HG03378 (cell line): ENCODE measurements at regions not wholly inside any gene's neighbourhood (a gene's known extent, or its start where the extent isn't known, plus 50 kb on each side); places are given as distances from the start of the nearest gene placed in this dataset.

Experiments used
- ATAC-seq: cut with Tn5 transposase; IDR thresholded peaks from one replicate; pipeline ENCODE4 v1.9.1; 2021; ENCODE audit warnings: mild to moderate bottlenecking, moderate library complexity; ENCODE audit not compliant: unreplicated experiment

DNA sequence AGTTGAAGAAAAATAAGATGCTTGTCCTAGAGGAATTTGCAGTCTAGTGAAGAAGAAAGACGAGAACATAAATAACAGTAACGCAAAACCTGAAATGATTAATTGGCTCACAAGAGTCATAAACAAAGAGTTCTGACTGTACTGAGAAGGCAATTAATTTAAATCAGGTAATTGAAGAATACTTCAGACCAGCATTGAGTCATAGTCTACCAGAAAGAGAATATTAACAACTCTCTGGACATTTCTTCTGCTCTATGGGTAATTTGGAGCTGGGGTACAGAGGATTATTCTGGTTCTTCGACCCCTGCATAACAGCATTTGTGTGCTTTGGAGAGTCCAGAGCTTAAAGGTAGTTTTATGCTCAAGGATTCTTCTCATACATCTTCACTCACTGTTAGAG, 390.3 kb upstream of the DCN start:
- ATAC-seq, result no peak

DNA sequence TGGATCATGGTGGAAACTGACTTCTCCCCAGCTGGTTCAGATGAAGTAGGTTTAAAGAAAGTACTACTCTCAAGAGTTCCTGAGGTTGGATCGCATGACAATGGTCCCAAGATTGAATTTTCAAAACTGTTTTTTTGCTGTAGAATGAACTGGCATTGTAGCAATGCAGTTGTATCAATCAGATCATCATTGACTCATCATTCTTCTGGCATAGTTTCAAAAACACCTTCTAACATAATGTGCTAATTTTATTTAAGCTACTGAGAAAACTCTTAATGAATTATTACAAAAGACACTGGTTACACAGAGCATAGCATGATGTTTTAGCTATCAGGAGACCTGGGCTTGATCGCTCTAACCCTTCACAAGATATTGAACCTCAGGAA, 384.5 kb upstream of the DCN start:
- no peak for ATAC-seq

DNA sequence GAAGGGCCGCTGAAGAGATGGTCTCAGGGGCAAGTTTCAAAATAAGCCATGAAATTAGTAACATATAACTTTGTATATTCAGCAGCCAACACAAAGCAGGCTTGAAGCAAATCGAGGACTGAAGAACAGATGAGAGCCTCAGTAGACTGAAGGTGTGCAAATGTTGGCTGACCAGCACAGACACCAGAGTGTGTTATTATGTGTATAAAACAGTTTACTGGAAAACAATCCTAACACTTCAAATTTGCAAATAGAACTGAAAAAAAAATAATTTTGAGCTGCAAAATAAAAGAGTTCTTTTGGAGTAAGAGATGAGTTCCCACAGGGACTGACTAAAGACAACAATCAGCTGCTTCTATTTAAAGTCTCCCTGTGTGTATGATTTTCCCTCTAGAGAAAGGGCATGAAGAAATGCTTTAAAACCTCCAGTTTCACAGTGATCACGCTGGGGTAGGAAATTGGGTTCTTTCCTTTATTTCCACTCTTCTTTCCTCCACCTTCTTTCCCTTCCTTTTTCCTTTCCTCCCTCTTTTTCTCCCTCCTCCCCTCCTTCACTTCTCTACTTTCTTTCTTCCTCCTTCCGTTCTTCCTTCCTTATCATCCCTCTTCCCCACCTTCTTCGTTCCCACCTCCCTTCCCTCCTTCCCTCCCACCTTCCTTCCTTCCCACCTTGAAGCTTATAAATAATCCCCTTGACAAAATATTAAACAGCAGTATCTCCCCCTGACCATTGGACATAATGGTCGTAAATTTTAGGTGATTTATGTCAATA, 383.9 kb upstream of the DCN start:
- ATAC-seq, result no peak

GRCh38 chr12:91565846-91566245, 383.2 kb upstream of the DCN start:
- no peak for ATAC-seq

- ATAC-seq, result no peak
Measured at GRCh38 chr12:91565246-91565645, 382.6 kb upstream of the DCN start.

- ATAC-seq, result no peak
Measured at GRCh38 chr12:91563011-91563765, 380.6 kb upstream of the DCN start.

DNA sequence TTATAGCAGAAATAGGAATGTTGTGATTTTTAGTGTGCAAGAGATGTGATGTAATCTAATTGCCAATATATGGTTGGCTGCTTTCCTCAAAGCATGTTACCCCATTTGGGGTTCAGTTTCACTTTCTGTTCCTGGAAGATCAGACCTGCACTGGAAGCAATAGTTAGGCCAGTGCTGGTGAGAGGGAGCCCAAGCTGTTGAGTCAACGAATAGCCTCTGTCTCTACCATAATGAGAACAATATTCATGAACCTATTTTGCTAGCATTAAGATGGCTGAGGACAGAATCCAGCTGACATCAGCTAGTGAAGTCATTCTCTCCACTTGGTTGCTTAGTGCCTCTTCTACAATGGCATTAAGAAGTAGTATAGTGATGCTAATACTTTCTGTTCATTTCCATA, 379.9 kb upstream of the DCN start:
- peak; percentile 66 for ATAC-seq

DNA sequence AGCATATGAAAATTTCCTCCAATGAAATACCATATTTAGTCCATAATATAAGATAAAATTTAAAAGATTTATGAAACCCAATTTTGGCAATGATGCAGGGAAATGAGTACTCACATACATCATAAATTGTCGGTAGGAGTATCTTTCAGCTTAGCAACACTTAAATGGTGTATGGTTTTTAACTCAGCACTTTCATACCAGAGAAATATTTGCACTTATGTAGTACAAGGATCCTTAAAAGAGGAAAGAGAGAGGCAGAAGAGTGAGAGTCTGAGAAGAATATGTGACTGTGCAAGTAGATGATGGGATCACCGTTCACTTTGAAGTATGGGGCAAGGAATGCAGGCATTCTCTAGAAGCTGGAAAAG, 379.3 kb upstream of the DCN start:
- ATAC-seq, result no peak

DNA sequence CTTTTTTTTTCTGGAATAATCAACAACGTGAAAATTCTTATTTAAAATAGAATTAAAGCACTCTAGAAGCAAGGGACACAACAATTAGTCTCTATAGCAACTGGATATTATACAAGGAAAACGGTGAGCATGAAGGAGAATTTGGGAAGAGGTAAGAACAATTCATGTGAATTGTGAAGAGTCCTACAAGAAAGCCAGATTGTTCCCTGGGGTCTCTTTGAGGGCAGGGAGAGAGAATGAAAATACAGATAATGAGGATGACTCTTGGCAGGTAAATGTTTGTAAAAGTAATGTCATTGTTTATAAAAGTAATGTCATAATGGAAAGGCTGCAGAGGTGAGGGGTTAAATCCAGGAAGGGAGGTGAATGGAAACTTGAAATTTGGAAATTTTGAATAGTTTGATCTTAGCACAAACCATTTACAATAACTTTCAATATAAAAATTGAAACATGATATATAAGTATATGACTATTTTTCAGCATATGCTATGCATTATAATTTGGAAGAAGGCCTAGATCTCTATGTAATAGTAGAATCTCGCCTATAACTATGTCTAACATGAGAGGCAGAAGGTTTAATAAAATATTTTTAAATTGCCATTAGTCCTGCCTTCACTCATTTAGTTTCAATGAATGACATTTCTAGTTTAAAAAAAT, 378.8 kb upstream of the DCN start:
- no peak for ATAC-seq

- no peak for ATAC-seq
Measured at GRCh38 chr12:91556909-91557308, 374.3 kb upstream of the DCN start.

DNA sequence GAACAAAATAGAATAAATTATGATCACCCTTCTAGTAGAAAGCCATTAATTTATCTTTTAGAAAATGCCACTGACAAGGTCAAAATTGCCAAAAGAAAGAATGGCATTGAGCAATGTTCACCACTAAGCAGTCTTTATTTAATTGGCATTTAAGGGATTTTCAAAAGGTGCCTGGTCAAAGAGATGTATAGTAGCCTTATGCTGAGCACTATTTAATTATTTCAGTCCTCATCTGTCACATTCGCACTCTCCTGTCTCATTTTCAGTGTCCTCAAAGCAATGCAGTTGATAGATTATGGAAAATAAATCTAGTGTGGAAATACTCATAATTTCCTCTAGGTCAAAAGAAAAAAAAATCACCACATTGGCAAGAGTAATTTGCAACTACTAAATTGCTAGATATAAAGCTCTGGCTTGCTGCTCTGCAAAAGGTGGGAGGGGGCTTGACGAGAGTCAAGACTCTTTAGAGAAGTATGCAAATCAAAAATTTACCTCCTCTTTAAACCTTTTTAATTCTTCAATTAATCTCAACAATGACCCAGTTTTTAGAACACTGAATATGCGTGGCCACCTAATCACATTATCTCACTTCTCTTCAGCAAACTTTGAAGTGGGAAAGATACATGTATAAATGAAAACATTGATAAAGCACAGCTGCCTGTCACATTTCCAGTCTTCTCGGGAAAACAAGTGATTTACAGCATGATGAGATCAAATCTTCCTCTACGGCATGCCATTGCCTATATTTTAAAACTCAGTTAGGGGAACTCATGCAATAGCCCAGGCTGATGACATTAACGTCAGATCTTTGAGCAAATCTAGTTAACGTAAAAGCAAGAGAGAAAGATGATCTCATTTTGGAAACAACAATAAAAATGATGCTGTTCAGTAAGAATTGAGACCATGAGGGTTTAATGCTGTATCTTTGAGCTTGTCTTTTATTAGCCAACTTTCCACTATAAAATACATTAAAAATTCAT, 373.1 kb upstream of the DCN start:
- no peak for ATAC-seq

DNA sequence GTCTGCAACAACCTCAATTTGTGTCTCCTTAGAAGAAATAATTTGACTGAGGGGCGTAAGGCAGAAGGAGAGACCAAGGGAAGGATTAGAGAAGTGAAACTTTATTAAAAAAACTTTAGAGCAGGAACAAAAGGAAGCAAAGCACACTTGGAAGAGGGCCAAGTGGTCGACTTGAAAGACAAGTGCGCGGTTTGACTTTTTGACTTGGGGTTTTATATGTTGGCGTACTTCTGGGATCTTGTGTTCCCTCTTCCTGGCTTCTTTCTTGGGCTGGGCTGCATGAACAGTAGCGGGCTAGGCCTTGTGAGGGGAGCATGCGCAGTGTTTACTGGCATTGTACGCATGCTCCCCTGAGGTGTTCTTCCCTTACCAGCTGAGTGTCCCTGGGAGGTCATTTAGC, 369.3 kb upstream of the DCN start:
- no peak for ATAC-seq

- ATAC-seq, result no peak
Measured at GRCh38 chr12:91551242-91551641, 368.6 kb upstream of the DCN start.

DNA sequence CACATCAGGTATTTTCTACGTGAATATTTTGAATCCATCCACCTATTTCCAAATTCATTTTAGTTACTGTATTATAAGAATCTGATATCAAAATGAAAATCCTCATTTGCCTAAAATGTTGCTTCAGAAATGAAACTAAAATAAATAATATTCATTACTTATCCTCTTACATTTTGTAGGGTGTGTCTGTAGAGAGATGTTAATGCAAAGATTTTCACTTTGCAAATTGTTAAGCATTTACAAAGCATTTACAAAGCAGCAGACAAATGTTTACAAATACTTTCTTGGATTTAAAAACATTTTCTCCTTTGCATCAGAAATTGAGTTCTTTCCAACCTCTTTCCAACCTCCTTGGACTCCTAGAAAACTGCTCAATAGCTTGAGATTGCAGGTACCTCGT, 360.0 kb upstream of the DCN start:
- ATAC-seq, result no peak

- ATAC-seq, result no peak
Measured at GRCh38 chr12:91542067-91542466, 359.4 kb upstream of the DCN start.

DNA sequence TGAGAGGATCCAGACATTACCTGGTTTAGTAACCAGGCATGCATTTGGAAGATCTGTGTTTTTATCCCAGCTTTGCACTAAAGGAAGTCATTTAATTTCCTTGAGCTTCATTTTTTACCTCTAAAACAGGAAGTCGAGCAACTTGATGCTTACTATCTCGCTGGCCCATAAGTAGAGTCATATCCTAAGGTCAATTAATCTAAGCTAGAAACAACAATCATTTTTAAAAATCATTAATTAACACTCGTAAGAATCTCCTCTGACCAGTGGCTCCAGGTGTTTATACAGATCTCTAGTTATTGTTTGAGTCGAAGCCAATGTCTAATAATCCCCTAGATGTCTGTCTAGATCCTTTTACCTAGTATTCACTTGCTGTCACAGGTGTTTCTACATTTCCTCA, 355.8 kb upstream of the DCN start:
- no peak for ATAC-seq

- ATAC-seq, result no peak
Measured at GRCh38 chr12:91533366-91533765, 350.7 kb upstream of the DCN start.

GRCh38 chr12:91529829-91530228, 347.2 kb upstream of the DCN start:
- ATAC-seq, result no peak

- no peak for ATAC-seq
Measured at GRCh38 chr12:91523831-91524230, 341.2 kb upstream of the DCN start.

GRCh38 chr12:91516695-91517047, 334.1 kb upstream of the DCN start:
- ATAC-seq, result no peak
